H1 (cell line): ENCODE measurements at regions not wholly inside any gene's neighbourhood (a gene's known extent, or its start where the extent isn't known, plus 50 kb on each side); places are given as distances from the start of the nearest gene placed in this dataset.

Source experiments
- NANOG ChIP-seq: IDR thresholded peaks from 2 replicates; pipeline ENCODE4 v1.6.1; 2011; ENCODE audit warnings: low read length, low read depth, mild to moderate bottlenecking, inconsistent platforms; ENCODE audit not compliant: insufficient read depth, poor library complexity, severe bottlenecking

DNA sequence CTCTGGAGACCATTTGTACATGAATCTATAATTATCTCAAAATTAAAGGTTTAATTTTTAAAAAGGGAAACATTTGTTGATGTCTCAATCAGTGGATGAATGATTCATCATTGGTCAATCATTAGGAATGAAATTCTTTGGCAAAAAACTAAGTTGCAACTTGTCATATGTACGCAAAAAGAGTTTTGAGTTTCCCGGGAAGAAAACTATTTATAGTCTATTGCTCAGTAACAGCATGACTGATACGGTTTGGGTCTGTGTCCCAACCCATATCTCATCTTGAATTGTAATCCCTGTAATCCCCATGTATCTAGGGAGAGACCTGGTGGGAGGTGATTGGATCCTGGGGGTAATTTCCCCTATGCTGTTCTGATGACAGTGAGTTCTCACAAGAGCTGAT is 765.8 kb upstream of the ROBO1 start (continued):
- no peak for TF ChIP-seq NANOG
